HG03558 (cell line): ENCODE measurements at regions not wholly inside any gene's neighbourhood (a gene's known extent, or its start where the extent isn't known, plus 50 kb on each side); places are given as distances from the start of the nearest gene placed in this dataset.

Experiments used
- ATAC-seq: cut with Tn5 transposase; IDR thresholded peaks from one replicate; pipeline ENCODE4 v1.9.1; 2021; ENCODE audit warnings: moderate number of reproducible peaks; ENCODE audit not compliant: unreplicated experiment; ENCODE audit errors: extremely low read depth

DNA sequence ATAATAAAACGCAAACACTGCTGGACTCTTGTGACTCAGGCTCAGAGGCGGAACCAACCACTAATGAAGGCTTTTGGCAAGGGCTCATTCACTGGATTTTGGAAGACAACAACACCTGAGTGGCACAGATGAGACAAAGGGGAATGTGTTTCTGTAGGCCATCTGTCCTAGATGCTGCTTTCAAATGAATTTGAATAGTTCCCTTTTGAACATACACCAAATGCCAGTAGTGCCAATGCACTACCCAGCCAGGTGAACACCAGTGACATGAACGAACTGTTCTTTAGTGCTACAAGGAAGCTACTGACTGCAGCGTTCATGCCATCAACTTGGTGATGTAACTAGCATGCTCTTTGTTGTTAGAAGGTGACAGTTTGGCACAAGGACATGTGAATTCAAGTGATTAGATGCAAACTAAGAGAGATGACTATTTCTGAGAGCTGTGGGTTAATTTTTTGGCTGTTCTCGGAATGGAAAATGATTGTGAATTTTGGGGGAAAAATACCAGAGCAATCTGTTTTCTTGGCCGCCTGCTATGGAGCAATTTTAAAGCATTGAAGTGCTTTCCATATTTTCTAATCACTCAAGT is 173.7 kb downstream of the SLC24A2 start:
- ATAC-seq, result no peak

DNA sequence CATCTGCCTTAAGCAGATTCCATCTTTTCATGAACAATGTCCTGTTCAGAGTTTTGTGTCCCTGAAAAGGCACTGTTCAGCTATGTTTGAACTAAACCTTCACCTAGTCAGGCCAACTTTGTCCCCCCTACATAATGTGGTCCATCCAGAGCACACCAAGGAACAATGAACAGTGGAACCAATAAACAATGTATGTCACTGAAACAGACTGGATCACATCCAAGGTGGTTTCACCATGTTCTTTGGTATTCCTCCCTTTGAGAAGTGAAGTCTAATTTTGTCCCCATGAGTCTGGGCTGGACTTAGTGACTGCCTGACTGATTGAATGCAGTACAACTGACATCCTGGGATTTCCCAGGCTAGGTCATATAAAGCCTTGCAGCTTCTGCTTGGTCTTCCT is 174.5 kb downstream of the SLC24A2 start:
- ATAC-seq, result no peak

DNA sequence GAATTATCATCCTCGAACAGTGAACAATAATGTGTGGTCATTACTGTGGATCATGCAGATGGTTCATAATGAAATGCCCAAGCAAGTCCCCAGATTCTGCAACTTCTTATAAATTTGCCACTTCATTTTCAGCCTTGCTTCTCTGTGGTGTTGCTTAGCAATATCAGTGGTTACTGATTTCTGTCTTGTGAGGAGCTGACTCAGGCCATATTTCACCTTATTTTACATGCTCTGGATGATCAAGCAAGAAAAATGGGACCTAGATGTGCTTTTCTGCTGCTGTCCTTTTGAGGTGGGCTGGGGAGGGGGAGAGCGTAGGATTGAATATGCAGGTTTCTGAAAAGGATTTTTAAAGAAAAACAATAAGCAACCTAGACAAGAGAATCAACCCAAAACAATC is 188.3 kb downstream of the SLC24A2 start:
- no peak for ATAC-seq

DNA sequence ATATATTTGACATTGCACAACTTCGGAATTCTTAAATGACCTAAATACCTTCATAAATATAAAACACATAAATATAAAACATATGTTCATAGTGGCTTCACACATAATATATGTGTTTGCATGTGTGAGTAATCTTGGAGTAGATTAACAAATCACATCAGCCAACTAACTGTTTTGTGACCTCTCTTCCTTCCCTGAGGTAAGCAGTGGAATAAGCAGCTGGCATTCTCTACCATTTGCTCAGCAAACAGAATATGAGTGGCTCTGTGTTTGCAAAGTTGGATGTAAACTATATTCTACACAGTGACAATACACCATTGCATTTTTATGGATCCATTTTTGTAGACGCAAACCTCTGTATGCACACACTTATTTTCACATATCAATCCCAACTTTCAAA is 189.9 kb downstream of the ACER2 start:
- no peak for ATAC-seq

DNA sequence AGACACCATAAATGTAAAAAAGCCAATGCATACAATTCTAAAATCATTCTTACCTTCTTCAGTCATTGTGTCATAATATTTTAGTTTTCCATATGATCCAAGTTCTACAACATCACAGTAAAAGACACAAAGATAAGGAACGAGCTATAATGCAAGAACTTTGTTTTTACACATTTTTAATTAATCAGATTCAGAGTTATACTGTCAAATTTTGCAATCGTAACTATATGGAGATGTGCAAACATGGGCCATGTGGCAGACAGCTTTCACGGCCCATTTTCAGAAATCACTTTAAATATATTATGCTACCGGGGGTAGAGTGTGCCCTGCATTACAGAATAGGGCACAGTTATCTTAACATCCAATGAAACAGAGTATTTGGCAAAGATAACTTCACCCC is 188.4 kb downstream of the ACER2 start:
- no peak for ATAC-seq

DNA sequence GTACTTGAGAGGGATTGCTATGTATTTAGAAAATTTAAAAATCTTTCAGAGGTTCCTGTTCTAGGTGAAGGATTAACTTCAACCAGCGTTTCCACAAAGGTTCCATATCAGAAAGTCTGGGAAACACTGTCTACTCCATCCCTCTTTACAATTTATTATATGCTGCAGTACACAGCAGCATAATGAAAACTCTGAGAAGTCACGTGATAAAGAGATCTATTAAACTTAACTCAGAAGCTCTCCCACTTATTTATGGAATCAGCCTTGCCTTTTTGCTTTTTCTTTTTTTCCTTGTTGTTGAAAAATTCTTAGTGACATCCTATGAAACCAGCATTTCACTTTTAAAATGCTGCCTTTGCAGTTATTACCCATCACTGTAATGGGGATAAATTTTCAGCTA is 186.2 kb downstream of the ACER2 start:
- ATAC-seq, result no peak

DNA sequence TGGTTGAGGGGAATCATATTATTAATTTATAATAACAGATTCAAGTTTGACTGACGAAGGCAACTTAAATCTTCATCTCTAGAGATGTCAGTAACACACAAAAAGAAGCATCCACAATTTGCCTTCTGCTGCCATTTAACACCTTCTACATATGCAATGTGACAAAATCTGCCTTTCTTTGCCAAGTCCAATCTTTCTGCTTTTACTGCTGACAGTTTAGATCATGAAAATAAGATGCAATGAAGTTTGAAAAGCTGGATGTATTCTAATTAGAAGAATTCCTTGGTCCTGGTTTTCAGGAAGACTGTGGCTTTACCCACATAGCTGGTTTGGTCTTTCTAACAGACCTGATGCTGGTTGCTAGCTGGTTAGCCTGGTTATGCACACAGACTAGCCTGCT is 178.9 kb downstream of the ACER2 start:
- no peak for ATAC-seq

DNA sequence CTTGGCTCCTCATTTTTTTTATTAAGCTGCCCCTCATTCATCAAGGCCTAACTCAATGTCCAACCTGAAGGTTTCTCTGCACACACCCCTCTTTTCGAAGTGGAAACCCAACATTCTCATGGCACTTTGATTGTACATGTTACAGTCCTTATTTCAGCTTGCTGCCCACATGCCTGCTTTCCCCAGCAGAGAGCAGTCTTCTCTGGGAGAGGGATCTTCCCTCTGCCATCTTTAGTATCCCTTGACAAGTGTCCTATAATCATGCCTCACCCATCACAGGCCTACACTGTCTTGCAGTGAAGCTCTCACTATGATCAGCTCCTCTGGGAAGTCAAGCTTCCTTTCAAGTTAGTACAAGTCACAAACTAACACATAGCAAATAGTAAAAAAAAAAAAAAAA is 175.1 kb downstream of the ACER2 start:
- ATAC-seq, result no peak

DNA sequence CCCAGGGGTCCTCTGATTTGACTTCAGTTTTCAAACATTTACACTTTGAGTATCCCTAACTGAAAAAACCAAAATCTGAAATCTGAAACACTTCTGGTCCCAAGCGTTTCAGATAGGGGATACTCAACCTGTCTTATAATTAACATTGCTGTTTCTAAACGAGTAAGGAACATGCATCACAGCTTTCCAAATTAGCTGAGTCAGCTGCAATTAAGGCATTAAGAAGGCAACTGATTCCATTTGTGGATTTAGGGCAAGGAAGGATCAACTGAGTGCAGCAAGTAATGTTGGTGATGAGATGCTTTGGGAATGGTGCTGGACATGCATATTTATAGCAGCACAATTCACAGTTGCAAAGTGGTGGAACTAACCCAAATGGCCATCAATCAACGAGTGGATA is 168.6 kb downstream of the ACER2 start:
- ATAC-seq, result no peak

DNA sequence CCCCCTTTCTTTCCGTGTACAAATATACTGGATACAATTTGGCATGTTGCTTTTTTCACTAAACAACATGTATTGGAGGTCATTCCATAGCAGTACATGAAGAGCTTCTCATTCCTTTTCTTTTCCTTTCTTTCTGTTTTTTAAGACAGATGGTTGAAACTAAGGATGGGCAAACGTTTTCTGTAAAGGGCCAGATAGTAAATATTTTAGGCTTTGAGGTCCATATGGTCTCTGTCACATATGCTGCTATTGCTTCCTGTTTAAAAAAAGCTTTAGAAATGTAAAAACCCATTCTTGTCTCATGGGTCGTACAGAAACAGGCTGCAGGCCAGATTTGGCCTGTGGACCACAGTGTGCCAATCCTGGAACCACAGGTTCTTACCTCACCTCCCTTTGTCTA is 160.1 kb downstream of the ACER2 start:
- ATAC-seq, result no peak

DNA sequence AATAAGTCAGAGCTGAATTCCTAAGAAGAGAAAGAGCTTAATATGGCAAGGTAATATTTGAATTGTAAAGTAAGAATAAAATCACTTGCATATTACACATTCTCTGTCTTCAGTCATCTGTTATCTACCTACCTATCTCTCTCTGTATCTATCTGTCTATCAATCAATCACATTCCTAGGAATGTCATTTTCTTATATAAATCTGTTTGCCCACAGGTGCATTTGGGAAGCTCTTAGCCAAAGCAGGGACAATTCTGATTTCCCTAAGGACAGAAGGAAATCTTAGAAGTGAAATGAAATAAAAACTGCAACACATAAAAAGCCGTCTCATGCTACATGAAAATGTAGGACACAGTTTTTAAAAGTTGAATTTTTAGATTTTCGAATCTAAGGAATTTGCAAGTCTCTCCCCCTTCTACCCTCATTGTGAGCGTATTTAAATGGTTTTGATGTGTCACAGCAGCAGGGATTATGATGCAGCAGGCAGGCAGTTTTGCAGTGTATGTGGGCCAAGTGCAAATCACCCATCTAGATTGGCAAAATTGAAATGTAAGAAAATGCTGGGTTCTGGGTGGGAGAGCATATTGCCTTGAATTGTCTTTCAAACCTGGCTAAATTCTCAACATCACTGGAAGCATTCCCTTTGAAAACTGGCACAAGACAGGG is 155.7 kb downstream of the ACER2 start:
- no peak for ATAC-seq

DNA sequence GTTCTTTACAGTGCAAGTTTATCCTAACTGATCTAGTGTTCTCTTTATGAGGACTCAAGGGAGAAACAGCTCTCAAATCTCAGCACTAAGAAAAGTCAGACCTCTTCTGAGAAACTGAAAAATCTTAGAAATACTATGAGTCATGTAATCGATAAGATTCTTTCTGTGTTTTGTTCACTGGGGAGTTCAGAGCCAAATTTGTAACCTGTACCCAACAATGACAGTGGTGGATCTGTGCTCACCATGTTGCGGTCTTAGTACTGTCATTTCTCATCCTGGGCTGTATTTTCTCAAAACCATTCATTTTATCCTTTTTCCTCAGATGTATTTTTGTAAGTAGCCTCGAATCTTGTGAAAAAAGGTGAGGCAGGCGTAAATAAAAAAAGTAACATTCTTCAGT is 146.4 kb downstream of the ACER2 start:
- no peak for ATAC-seq

DNA sequence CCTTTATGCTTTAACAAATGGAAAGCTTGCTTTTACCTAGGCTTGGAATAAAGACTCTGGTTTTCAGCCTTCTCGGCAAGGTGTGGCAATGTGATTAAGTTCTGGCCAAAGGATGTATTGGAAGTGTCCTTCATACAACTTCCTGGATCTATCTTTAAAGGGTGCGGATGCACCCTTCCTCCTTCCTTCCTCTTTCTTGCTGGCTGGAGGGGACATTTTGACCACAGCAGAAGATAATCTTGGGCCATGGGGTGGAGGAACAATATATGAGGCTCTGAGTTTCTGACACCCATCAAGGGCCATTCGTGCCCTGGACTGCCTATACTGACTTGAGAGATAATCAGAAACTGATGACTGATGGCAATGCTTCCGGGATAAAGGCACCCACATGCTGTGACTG is 145.7 kb downstream of the ACER2 start:
- ATAC-seq, result no peak

DNA sequence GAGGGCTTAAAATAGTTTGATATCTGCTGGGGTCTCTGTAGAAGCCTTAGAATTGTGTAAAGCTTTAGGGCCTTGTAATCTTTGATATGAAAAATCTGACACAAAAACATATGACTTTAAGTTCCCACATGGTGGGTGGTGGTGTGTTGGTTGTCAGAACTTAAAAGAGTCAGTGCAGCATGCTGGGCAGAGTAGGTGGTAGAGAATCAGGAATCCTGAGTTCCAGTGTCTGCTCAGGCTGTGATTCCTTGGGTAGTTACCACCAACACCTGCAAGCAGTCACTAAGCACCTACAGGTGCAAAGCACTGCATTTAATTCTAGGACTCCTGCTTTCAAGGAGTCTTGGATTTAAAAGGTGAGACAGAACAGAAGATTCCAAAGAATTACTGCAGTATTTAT is 144.6 kb downstream of the ACER2 start:
- ATAC-seq, result no peak

DNA sequence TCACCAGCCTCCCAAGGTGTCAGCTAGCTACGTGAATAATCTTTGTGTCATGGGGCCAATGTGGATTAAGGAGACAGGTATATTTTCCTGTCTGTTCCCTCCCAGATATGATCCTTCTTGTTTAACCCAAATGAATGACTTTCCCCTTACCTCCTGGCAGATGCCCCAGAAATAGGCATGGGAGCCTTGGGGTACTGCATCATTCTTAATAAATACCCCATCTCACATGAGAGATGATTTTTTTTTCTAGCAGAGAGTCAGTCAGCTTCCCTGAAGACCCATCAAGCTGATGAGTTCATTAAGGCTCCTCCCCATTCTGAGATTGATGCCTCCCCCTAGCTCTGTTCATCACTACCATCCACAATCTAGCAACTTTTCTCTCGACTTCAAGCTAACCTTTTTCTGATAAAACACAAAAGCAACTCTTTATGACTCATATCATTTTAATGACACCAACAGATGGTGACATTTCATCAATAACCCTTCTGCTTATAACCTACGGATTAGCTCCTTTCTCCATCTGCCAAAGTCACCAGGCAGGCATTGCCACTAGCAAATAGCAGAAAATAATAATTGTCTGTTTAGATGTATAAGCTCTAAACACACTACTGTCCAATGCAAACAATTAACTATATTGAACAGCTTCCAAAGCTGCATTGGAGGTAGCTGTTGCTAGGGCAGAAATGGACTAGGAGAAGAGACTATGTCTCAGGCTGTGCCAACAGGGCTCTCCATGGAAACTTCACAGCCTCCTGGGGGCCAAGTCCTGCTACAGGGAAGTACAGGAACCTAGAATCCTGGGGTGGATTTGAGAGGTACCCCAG is 143.7 kb downstream of the ACER2 start:
- no peak for ATAC-seq

DNA sequence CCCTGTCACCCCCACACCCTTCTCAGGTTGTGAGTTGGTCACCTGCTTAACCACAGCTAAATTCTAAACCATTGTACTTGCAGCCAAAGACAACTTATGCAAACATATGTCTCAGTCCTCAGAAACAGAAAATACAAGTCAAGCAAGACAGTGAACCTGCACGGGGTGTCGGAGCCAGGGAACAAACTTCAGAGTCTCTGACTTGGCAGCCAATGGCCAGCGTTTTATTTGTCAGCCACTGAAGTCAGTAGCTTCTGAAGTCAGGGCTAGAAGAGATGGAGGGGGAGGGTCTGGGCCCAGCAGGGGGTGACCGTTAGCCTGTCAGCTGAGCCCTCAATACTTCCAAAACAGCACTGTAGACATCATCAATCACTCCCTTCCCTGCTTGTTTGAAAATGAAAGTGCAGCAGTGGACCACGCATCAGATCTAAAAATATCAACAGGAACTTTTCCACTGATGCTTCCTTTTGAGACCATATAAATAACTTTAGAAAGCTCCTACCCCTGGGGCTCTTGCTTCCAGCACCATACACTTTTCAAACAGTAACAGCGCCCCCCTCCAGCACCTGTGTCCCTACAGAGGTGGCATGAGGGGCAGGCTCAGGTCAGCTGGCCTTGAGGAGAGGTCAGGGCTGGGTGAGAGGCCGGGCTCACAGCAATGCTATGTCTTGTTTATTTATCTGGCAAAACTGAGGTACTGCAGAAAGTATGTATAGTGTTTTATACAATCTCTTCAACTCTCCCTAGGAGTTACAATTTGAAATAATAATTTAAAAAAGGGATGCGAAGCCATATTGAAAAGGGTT is 142.5 kb downstream of the ACER2 start:
- no peak for ATAC-seq

DNA sequence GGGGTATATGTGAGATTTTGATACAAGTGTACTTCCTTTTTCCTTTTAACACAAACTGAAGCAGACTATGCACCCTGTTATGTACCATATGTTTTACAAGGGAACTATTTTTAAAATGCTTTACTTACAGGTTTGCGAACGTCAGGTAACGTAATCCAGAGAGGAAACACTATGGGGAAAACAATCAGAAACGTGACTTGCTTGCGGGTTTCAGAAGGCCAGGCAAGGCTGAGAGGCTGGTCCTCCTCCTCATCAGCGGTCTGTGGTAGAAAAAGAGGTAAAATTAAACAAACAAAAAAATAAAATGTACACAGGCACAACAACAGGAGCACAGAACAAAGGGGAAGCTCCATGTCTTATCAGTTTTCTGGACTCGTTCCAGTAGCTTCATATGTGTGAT is 141.2 kb downstream of the ACER2 start:
- ATAC-seq, result no peak

DNA sequence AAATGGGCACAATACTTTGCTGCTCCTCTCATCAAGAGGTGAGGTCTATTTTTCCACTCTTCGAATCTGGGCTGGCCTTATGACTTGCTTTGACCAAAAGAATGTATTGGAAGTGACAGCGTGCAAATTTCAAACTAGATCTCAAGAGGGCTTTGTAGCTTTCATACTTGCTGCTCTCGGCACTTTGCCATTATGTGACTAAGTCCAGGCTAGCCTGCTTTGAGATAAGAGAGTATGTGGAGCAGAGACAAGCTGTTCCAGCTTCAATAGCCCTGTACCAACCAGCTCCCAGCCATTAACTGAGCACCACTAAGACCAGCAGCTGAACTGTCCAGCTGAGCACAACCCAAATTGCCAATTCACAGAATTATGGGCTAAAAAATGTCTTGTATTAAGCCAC is 124.6 kb downstream of the ACER2 start:
- ATAC-seq, result no peak

DNA sequence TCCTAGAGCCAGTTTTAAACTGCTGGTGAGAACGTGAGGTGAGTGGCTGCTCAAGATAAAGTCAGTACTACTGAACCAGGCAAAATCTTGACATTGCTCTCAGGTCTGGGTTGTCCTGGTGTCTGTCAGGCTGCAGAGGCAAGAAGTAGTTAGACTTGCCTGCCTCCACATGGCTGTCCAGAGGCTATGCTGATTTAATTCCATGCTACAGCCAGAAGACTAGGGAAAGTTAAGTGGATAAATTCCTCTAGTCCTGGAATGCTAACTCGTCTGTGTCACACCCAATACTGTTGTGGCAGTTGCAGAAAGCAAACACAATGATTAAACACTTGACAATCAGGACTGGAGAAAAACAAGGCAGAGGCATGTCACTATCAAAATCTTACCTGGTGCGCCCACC is 118.9 kb downstream of the ACER2 start:
- ATAC-seq, result no peak

DNA sequence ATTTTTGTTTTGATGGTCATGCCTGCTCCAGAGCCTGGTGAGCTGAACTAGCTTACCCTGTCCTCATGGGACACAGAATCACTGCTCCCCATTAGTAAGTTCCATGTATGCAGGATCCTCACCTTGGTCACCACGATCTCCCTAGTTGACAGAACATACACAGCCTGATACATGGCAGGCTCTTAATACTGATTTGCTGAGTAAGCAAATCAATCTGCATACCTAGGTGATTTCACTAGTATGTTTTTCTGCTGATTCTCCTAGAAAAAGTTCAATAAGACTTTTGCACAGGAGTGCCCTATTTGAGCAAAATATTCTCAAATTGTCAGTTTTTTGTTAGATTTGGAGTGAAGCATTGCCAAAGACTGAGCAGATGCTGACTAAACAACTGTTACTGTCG is 113.7 kb downstream of the ACER2 start:
- ATAC-seq, result no peak

DNA sequence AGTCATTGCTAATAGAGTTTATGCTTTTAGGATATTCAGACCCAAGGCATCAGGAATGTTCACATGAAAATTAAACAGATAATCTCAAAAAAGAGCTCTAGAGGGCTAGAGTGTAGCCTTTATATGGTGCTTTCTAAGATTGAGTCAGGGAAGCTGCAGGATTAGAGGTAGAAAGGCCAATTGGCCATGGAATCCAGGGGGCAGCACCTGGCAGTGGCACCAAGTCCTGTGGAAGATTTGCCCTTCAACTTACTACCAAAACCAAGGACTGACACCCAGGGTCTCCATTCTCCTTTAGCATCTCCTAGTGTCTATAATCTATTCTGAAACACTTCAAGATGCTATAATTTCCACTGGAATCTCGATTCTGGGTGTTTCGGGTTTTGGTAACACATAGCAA is 112.4 kb downstream of the ACER2 start:
- no peak for ATAC-seq
